Stimulated activated CD4-positive, alpha-beta T cell treated with anti-CD3 and anti-CD28 coated beads, Interleukin-12 subunit alpha, Interleukin-12 subunit beta, amount 100 ng/mL, for 24 hours (primary cell): ENCODE measurements at regions not wholly inside any gene's neighbourhood (a gene's known extent, or its start where the extent isn't known, plus 50 kb on each side); places are given as distances from the start of the nearest gene placed in this dataset.

Experiments used
- DNase-seq, 2 experiments: peaks; one replicate each; pipeline ENCODE4 v3.0.0-alpha.2; 2020; ENCODE audit warnings: low read depth in 2 of 2

- no peak for DNase-seq
These were observed 285.4 kb downstream of the BAMBI start for GRCh38 chr10:28962768-28963167.

DNA sequence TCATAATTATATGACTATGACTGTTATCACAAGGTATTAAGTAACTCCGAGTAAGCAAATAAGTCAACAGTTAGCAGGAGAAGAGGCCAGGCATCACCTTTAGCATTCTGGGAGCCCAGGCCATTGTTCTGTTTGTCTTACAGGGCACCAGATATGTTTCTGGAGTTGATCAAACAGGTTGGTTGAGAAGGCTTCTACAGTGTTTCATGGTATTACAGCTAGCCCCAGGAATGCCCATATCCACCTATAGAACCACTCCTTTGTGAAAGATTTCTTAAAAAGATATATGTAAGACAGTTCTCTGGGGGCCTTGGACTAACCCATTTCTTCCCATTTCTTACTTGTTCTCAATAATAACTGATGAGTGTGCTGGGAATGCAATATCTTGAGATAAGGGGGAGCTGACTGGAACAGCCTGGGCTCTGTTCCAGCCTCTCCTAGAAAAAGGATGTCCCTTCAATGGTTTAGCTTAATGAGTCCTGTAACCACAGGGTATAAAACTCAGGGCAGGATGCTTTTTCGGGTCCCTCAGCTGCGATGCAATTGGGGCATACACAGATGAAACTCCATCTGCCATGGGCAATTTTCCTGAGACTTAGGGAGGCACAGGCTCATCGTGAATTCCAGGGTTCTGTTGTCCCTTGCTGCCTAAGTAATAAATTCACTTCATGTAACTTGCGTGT lies 286.4 kb downstream of the BAMBI start:
- no peak for DNase-seq

- no peak for DNase-seq
These were observed 288.6 kb downstream of the BAMBI start for GRCh38 chr10:28965937-28966336.

DNA sequence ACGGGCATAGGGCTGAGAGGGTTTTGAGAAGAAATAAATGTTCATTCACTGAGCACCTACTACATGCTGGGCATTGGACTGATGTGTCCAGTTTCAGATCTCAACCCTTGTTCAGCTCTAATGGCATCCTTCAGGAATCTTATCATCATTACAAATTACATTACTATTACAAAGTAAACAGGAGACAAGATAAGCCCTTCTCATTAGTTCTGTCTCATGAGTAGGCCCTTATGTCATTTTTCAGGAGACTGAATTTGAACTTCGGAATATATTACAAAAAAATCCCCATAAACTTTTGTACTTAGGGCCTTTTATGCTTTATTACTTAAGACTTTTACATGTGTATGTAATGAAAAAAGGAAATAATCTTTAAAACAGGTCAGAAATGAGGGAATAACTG lies 289.7 kb downstream of the BAMBI start:
- no peak for DNase-seq

- DNase-seq = no peak
These were observed 292.1 kb downstream of the BAMBI start for GRCh38 chr10:28969413-28969812.

GRCh38 chr10:28970231-28970630 lies 292.9 kb downstream of the BAMBI start:
- no peak for DNase-seq

DNA sequence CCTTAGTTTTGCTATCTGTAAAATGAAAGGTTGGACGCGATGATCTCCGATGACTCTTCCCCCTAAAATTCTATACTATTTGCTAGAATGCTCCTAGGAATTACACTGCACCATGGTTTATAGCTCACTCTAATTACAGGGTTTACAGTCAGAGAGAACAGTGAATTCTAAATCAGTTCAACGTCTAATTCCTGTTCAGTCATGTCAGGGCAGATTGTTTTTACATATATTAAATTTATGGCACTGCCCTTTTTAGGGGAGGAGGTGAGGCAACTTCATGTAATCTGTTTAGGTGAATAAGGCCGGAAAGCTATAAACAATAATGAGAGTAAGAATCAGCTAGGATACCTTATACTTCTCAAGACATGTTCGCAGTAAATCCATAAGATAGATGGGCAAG lies 293.9 kb downstream of the BAMBI start:
- no peak for DNase-seq

- DNase-seq = no peak
These were observed 294.4 kb downstream of the BAMBI start for GRCh38 chr10:28971764-28972163.

DNA sequence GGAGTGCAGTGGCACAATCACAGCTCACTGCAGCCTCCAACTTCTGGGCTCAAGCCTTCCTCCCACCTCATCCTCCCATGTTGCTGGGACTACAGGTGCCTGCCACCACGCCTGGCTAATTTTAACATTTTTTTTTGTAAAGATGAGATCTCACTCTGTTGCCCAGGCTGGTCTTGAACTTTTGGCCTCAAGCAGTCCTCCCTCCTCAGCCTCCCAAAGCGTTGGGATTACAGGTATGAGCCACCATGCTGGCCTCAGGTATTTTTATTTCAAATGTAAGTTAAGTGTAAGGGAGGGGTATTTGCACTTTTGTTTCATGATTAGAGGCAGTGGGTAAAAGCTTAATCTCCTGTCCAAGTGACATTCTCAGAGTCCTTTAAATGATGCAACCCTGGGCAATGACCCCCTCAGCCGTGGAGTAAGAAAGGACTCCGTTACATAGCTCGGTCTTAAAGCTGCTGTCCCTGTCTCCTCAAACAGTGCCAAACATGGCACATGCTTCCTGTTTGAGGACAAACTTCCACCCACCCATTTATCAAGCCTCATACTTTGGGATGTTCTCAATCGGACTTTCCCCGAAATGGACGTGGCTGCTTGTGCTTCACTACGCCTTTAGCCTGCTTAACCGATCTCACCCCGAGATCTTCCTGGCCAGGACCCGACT lies 296.1 kb downstream of the BAMBI start:
- DNase-seq = no peak

GRCh38 chr10:28975891-28976531 lies 298.7 kb downstream of the BAMBI start:
- no peak for DNase-seq

- no peak for DNase-seq
These were observed 300.2 kb downstream of the BAMBI start for GRCh38 chr10:28977518-28977917.

GRCh38 chr10:28980264-28980663 lies 302.9 kb downstream of the BAMBI start:
- no peak for DNase-seq

DNA sequence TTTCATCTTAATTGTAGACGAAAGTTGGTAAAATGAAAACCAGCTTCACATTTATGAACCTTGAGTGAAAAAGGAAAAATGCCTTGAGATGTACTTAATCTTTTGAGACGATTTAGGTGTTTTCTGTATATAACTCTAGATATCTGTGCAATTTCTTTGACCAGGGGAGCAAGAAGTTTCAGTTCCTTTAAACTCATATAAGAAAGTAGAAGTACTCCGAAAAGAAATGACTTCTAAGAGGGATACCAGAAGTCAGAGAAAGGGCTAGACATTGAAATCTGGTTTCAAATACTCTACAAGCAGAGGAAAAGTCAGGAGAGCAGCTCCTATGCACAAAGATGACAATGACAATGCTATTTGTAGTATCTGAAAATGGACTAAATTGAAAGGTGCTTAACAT lies 303.7 kb downstream of the BAMBI start:
- no peak for DNase-seq

DNA sequence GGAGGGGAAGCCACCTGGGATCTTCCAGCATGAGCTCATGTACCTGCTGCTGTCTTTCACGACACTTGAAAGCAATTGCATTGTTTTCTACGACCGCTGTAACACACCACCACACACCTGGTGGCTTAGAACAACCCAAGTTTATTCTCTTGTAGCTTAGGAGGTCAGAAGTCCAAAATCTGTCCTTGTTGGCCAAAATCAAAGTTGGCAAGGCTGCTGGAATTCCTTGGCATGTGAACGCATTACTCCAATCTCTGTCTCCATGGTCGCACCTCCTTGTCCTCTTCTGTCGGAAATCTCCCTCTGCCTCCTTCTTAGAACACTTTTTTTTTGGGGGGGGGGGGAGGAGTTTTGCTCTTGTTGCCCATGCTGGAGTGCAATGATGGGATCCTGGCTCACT lies 305.7 kb downstream of the BAMBI start:
- DNase-seq = no peak

GRCh38 chr10:28983799-28984198 lies 305.1 kb upstream of the LYZL1 start:
- DNase-seq = no peak

DNA sequence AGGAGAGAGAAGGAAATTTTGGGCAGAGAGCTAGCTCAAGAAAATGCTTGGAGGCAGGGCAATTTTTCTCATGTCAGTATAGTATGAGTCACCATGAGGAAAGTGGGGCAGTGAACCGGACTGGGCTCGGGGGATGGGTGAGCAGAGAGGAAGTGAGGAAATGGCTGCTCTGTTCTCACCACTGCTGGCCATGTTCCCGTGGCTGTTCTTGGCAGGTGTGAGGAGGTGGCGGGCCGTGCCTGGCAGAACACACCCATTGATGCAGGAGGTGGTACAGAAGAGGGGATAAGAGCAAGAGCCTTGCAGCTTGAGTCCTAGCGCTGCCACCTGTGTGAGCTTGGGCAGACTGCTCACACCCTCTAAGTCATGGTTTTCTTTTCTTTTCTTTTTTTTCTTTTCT lies 304.4 kb upstream of the LYZL1 start:
- no peak for DNase-seq

- DNase-seq = no peak
These were observed 303.6 kb upstream of the LYZL1 start for GRCh38 chr10:28985137-28985885.

DNA sequence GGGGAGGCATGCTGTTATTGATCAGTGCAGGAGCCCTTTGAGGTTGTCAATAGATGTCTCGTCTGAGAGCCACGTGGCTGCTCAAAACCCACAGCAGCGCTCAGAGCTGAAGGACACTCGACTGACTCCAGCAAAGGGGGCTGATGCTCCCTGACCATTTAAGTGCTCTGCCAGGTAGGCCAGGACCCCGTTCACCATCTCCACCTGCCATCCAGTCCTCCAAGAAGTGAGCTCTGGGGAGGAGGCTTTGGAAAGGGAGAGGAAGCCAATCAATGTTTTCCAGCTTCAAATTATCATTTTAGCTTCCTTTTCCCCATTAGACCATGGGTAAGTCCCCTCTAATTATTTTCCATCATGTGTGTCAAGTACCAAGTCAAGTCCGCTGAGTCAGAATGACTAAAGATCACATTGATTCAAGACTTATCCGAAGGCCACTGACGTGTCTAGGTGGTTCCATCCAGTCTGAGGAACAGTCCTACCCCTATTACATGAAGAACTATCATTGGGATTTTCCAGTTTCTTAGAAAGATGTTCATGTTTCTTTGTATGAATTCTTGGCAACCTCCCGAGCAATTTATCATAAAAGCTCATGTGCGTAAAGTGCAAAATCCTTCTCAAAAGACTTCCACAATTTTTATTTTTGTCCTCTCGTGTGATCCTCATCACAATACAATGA lies 302.6 kb upstream of the LYZL1 start:
- DNase-seq = no peak

DNA sequence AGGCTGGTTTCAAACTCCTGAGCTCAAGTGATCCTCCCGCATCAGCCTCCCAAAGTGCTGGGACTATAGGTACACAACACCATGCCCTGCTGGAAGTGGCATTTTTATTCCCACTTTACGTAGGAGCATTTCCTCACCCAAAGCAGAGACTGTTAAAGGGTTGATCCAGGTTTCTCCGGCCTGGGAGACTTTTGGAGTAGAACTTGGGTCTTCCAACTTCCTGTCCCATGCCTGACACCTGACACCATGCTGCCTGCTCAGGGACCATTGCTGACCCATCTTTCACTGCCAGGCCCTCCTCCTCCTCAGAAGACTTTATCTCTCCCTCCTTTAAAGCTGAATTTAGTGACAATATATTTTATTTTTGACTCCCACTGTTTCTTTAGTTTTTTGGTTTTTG lies 302.0 kb upstream of the LYZL1 start:
- no peak for DNase-seq

GRCh38 chr10:28987555-28988320 lies 301.1 kb upstream of the LYZL1 start:
- DNase-seq = no peak

DNA sequence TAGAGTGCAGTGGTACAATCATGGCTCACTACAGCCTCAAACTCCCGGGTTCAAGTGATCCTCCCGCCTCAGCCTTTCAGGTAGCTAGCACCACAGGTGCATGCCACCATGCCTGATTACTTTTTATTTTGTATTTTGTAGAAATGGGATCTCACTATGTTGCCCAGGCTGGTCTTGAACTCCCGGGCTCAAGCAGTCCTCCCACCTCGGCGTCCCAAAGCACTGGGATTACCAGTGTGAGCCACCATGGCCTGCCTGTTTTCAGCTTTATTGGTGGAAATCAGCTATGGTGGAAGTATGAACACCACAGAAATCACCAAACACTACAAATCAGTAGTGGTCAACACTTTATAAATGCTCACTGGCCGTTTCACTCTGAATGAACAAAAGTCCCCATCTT lies 299.9 kb upstream of the LYZL1 start:
- DNase-seq = no peak
